H9 (cell line): ENCODE measurements at regions not wholly inside any gene's neighbourhood (a gene's known extent, or its start where the extent isn't known, plus 50 kb on each side); places are given as distances from the start of the nearest gene placed in this dataset.

ENCODE experiments used
- DNase-seq: peaks from one replicate; pipeline ENCODE4 v3.0.0-alpha.2; 2017
- H2AFZ ChIP-seq: one replicate; pipeline ENCODE4 v1.6.1; 2013; ENCODE audit warnings: mild to moderate bottlenecking, low read length, control low read depth, moderate library complexity
- H2AK5ac ChIP-seq: 2 replicates; pipeline ENCODE4 v1.6.1; 2013; ENCODE audit warnings: low read length, control low read depth, mixed read lengths; ENCODE audit not compliant: insufficient read length
- H2BK120ac ChIP-seq: one replicate; pipeline ENCODE4 v1.6.1; 2013; ENCODE audit warnings: low read depth, mild to moderate bottlenecking, low read length, control low read depth, inconsistent platforms; ENCODE audit not compliant: poor library complexity, severe bottlenecking
- H2BK12ac ChIP-seq: 2 replicates; pipeline ENCODE4 v1.6.1; 2013; ENCODE audit warnings: low read length, control low read depth, mixed read lengths, low read depth; ENCODE audit not compliant: insufficient read length
- H2BK15ac ChIP-seq: 2 replicates; pipeline ENCODE4 v1.6.1; 2013; ENCODE audit warnings: low read depth, low read length, control low read depth
- H2BK20ac ChIP-seq: one replicate; pipeline ENCODE4 v1.6.1; 2013; ENCODE audit warnings: low read depth, mild to moderate bottlenecking, low read length, control low read depth, inconsistent platforms; ENCODE audit not compliant: poor library complexity, severe bottlenecking
- H2BK5ac ChIP-seq: 2 replicates; pipeline ENCODE4 v1.6.1; 2013; ENCODE audit warnings: low read length, control low read depth, mixed read lengths; ENCODE audit not compliant: insufficient read length
- H3K14ac ChIP-seq: 2 replicates; pipeline ENCODE4 v1.6.1; 2013; ENCODE audit warnings: low read length, control low read depth; ENCODE audit not compliant: insufficient read depth
- H3K18ac ChIP-seq: 2 replicates; pipeline ENCODE4 v1.6.1; 2013; ENCODE audit warnings: low read depth, mild to moderate bottlenecking, mixed read lengths, low read length, control low read depth; ENCODE audit not compliant: insufficient read length
- H3K23ac ChIP-seq: 2 replicates; pipeline ENCODE4 v1.6.1; 2013; ENCODE audit warnings: low read length, control low read depth, mixed read lengths, low read depth; ENCODE audit not compliant: insufficient read length
- H3K23me2 ChIP-seq: 2 replicates; pipeline ENCODE4 v1.6.1; 2013; ENCODE audit warnings: low read depth, mild to moderate bottlenecking, mixed read lengths, low read length, control low read depth; ENCODE audit not compliant: insufficient read length, poor library complexity, severe bottlenecking
- H3K27ac ChIP-seq: 2 replicates; pipeline ENCODE4 v1.5.1; 2013; ENCODE audit warnings: low read length, control low read depth, mixed read lengths, low read depth; ENCODE audit not compliant: insufficient read length
- H3K27me3 ChIP-seq: 2 replicates; pipeline ENCODE4 v1.6.1; 2013; ENCODE audit warnings: low read length, control low read depth, inconsistent platforms; ENCODE audit not compliant: insufficient read depth
- H3K4ac ChIP-seq: 2 replicates; pipeline ENCODE4 v1.6.1; 2013; ENCODE audit warnings: low read depth, mild to moderate bottlenecking, control low read depth, inconsistent platforms, low read length, moderate library complexity
- H3K4me1 ChIP-seq: 2 replicates; pipeline ENCODE4 v1.6.1; 2013; ENCODE audit warnings: low read length, control low read depth, inconsistent platforms; ENCODE audit not compliant: insufficient read depth
- H3K4me2 ChIP-seq: 2 replicates; pipeline ENCODE4 v1.6.1; 2013; ENCODE audit warnings: low read length, control low read depth, mixed read lengths; ENCODE audit not compliant: insufficient read length, insufficient read depth
- H3K56ac ChIP-seq: 2 replicates; pipeline ENCODE4 v1.6.1; 2013; ENCODE audit warnings: low read depth, mild to moderate bottlenecking, mixed read lengths, low read length, control low read depth; ENCODE audit not compliant: insufficient read length
- H3K79me1 ChIP-seq: 2 replicates; pipeline ENCODE4 v1.6.1; 2013; ENCODE audit warnings: low read depth, mild to moderate bottlenecking, moderate library complexity, low read length, control low read depth, inconsistent platforms; ENCODE audit not compliant: insufficient read depth, poor library complexity, severe bottlenecking
- H3K79me2 ChIP-seq: 2 replicates; pipeline ENCODE4 v1.6.1; 2013; ENCODE audit warnings: low read length, control low read depth, inconsistent platforms; ENCODE audit not compliant: insufficient read depth
- H3K9ac ChIP-seq: 2 replicates; pipeline ENCODE4 v1.6.1; 2013; ENCODE audit warnings: low read length, control low read depth, mixed read lengths; ENCODE audit not compliant: insufficient read length; ENCODE audit errors: extremely low read depth
- H3K9me3 ChIP-seq: one replicate; pipeline ENCODE4 v1.6.1; 2013; ENCODE audit warnings: low read depth, low read length, inconsistent platforms; ENCODE audit not compliant: control insufficient read depth
- H3T11ph ChIP-seq: one replicate; pipeline ENCODE4 v1.6.1; 2013; ENCODE audit warnings: mild to moderate bottlenecking, low read length, control low read depth, inconsistent platforms
- H4K20me1 ChIP-seq: one replicate; pipeline ENCODE4 v1.6.1; 2013; ENCODE audit not compliant: control insufficient read depth, insufficient read length, insufficient read depth
- H4K5ac ChIP-seq: 2 replicates; pipeline ENCODE4 v1.6.1; 2013; ENCODE audit warnings: low read depth, mild to moderate bottlenecking, mixed read lengths, low read length, control low read depth; ENCODE audit not compliant: insufficient read length
- H4K8ac ChIP-seq: replicated peaks from 2 replicates; pipeline ENCODE4 v1.6.1; 2013; ENCODE audit warnings: low read length, control low read depth, mixed read lengths, low read depth; ENCODE audit not compliant: insufficient read length
- H4K91ac ChIP-seq: 2 replicates; pipeline ENCODE4 v1.6.1; 2013; ENCODE audit warnings: low read depth, mild to moderate bottlenecking, moderate library complexity, mixed read lengths, low read length, control low read depth; ENCODE audit not compliant: insufficient read length
- H3K27ac Mint-ChIP-seq, 3 experiments: 2 replicates in 2 of 3; 3 replicates in 1 of 3; pipeline ENCODE4 v1.8.0; 2020 to 2021; ENCODE audit warnings: mixed read lengths in 3 of 3, mild to moderate bottlenecking in 1 of 3, moderate library complexity in 1 of 3
- H3K27me3 Mint-ChIP-seq: 2 replicates; pipeline ENCODE4 v1.8.0; 2021; ENCODE audit warnings: low read depth, mild to moderate bottlenecking, moderate library complexity, mixed read lengths
- H3K36me3 Mint-ChIP-seq, 3 experiments: 2 replicates in 2 of 3; 3 replicates in 1 of 3; pipeline ENCODE4 v1.8.0; 2020 to 2021; ENCODE audit warnings: low read depth in 3 of 3, mixed read lengths in 3 of 3; ENCODE audit not compliant: insufficient read depth in 1 of 3
- H3K4me1 Mint-ChIP-seq, 2 experiments: 2 replicates each; pipeline ENCODE4 v1.8.0; 2020; ENCODE audit warnings: mixed read lengths in 2 of 2
- H3K4me3 Mint-ChIP-seq, 2 experiments: 2 replicates in 1 of 2; 3 replicates in 1 of 2; pipeline ENCODE4 v1.8.0; 2020 to 2021; ENCODE audit warnings: mild to moderate bottlenecking in 2 of 2, mixed read lengths in 2 of 2, moderate library complexity in 1 of 2
- H3K9me3 Mint-ChIP-seq, 2 experiments: 2 replicates in 1 of 2; 3 replicates in 1 of 2; pipeline ENCODE4 v1.8.0; 2020; ENCODE audit warnings: mild to moderate bottlenecking in 2 of 2, mixed read lengths in 2 of 2, moderate library complexity in 1 of 2
- CTCF ChIP-seq: fragments of 200-600 bp; sonication (generic); conservative IDR thresholded peaks from 3 replicates; pipeline ENCODE4 v1.8.0; 2021; ENCODE audit warnings: antibody characterized with exemption, mild to moderate bottlenecking
- WGBS: extraction: QIAGEN DNeasy Blood & Tissue Kit; methylation state at CpG from one replicate; pipeline ENCODE4 v1.1.7; 2013; ENCODE audit warnings: missing lambda C conversion rate, low lambda C conversion rate, mixed read lengths; ENCODE audit not compliant: insufficient read length; ENCODE audit errors: extremely low coverage; 5-methylcytosine and 5-hydroxymethylcytosine counted together

GRCh38 chr1:8161546-8162105 lies 135.5 kb upstream of the ERRFI1 start:
- Histone ChIP-seq H3K9me3 (no peaks in the 10 kb centered on the region), H3K23ac (no peak overlapping the region), H3K27ac (no peak overlapping the region), H3K79me2 (no peaks in the 10 kb centered on the region), H4K5ac (no peak overlapping the region), H3K23me2 (no peaks in the 10 kb centered on the region), H2BK120ac (no peak overlapping the region), H3K4me2 (no peak overlapping the region), H3K4ac (no peak overlapping the region), H3K9ac (no peak overlapping the region), H4K8ac (no peak overlapping the region), H3K14ac (no peak overlapping the region), H4K20me1 (no peaks in the 10 kb centered on the region), H2AK5ac (no peak overlapping the region), H2BK15ac (no peak overlapping the region), H3K56ac (no peak overlapping the region), H3T11ph (no peak overlapping the region), H3K4me1 (peaks cover 9% of the 10 kb centered on the region; the same call in 1 of the 2 replicates), H3K18ac (no peak overlapping the region), H2BK20ac (no peak overlapping the region), H3K79me1 (no peaks in the 10 kb centered on the region), H2AFZ (no peak overlapping the region), H2BK12ac (no peak overlapping the region), H4K91ac (no peak overlapping the region), H3K27me3 (no peaks in the 10 kb centered on the region), H2BK5ac (no peak overlapping the region)
- Mint-ChIP-seq H3K4me3 (no peak overlapping the region), H3K27me3 (no peaks in the 10 kb centered on the region; the same call in none of the 2 replicates), H3K9me3 (peaks cover 2% of the 10 kb centered on the region in 2 experiments; a peak in 2 of 5 replicates), H3K36me3 (no peaks in the 10 kb centered on the region; a peak in 2 of 7 replicates), H3K27ac (0 out of 7 replicates have a peak overlapping the region, but pooled peaks of 1 of the 3 experiments have one; percentile 18), H3K4me1 (peaks cover 15 to 19% of the 10 kb centered on the region in 2 experiments)
- no CpG with 5 or more reads among the region's 9 CpGs for WGBS
- DNase-seq = no peak
- TF ChIP-seq CTCF = no peak
